Peyer's patch (tissue), 4 donors: ENCODE measurements at regions not wholly inside any gene's neighbourhood (a gene's known extent, or its start where the extent isn't known, plus 50 kb on each side); places are given as distances from the start of the nearest gene placed in this dataset.

Source experiments
- DNase-seq, 3 donors: peaks; one replicate each; pipeline ENCODE4 v3.0.0-alpha.2; 2017 to 2019
- H3K27ac ChIP-seq, 4 donors: fragments of 200-600 bp; sonication (generic); one replicate each; pipeline ENCODE4 v1.5.1; 2016 to 2019
- H3K27me3 ChIP-seq, 2 donors: fragments of 200-600 bp; sonication (generic); one replicate each; pipeline ENCODE4 v1.5.1; 2019
- H3K36me3 ChIP-seq, 3 donors: fragments of 200-600 bp; sonication (generic); one replicate each; pipeline ENCODE4 v1.5.1; 2016 to 2019
- H3K4me1 ChIP-seq, 4 donors: fragments of 200-600 bp; sonication (generic); one replicate each; pipeline ENCODE4 v1.5.1; 2016 to 2019
- H3K4me3 ChIP-seq, 4 donors: fragments of 200-600 bp; sonication (generic); 1 replicate in 3 of 4; 2 replicates in 1 of 4; pipeline ENCODE4 v1.5.1; 2016 to 2019; ENCODE audit warnings: mild to moderate bottlenecking in 1 of 4
- H3K9me3 ChIP-seq, 4 donors: fragments of 200-600 bp; sonication (generic); one replicate each; pipeline ENCODE4 v1.5.1; 2016 to 2019; ENCODE audit warnings: mild to moderate bottlenecking in 1 of 4
- POLR2A ChIP-seq, 2 donors: fragments of 450-650 bp; IDR thresholded peaks; one replicate each; pipeline ENCODE4 v1.5.1; 2017; ENCODE audit warnings: antibody characterized with exemption in 2 of 2, mild to moderate bottlenecking in 2 of 2, moderate library complexity in 2 of 2
- small RNA-seq, 2 donors: library from RNA; depleted of rRNA; stranded (forward); fragments of <200 nt; gene quantifications; one replicate each; pipeline ENCODE3, GENCODE V24; 2016
- TF ChIP-seq, protein P1 (sequence below), 6 experiments: fragments of 450-650 bp in 4 of 6; fragments of 200-600 bp in 2 of 6; sonication (generic) in 1 of 6; IDR thresholded peaks; one replicate each; pipeline ENCODE4 v1.5.1; 2017 to 2019; ENCODE audit warnings: antibody characterized with exemption in 6 of 6, mild to moderate bottlenecking in 3 of 6, moderate library complexity in 1 of 6

DNA sequence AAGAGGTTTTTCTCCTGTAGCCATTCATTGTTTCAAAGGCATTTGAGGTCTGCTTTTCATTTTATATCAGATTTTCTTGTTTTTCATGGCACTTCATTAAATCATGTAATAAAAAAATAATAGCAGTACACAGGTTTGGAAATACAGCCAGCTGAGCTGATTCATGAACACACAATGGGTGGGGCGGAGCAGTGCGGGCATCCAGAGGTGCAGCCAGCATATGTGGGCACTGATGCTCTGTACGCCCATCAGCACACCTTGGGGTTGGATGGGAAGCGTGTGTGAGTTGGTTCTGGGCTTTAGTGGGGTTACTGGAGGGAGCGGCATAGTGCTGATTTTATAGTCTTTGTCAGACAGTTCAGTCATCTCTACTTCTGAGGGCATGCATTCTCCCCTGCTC lies 54.2 kb upstream of the IRX4 start:
- Histone ChIP-seq H3K27ac (no peak overlapping the region), H3K4me3 (no peak overlapping the region), H3K36me3 (no peaks in the 10 kb centered on the region), H3K4me1 (no peaks in the 10 kb centered on the region), H3K9me3 (no peaks in the 10 kb centered on the region), H3K27me3 (no peaks in the 10 kb centered on the region)
- DNase-seq: no peak
- TF ChIP-seq, protein P1, sequence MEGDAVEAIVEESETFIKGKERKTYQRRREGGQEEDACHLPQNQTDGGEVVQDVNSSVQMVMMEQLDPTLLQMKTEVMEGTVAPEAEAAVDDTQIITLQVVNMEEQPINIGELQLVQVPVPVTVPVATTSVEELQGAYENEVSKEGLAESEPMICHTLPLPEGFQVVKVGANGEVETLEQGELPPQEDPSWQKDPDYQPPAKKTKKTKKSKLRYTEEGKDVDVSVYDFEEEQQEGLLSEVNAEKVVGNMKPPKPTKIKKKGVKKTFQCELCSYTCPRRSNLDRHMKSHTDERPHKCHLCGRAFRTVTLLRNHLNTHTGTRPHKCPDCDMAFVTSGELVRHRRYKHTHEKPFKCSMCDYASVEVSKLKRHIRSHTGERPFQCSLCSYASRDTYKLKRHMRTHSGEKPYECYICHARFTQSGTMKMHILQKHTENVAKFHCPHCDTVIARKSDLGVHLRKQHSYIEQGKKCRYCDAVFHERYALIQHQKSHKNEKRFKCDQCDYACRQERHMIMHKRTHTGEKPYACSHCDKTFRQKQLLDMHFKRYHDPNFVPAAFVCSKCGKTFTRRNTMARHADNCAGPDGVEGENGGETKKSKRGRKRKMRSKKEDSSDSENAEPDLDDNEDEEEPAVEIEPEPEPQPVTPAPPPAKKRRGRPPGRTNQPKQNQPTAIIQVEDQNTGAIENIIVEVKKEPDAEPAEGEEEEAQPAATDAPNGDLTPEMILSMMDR (IDR thresholded peaks at IDR 0.05): no peak
- no peak for TF ChIP-seq POLR2A (IDR thresholded peaks at IDR 0.05)

DNA sequence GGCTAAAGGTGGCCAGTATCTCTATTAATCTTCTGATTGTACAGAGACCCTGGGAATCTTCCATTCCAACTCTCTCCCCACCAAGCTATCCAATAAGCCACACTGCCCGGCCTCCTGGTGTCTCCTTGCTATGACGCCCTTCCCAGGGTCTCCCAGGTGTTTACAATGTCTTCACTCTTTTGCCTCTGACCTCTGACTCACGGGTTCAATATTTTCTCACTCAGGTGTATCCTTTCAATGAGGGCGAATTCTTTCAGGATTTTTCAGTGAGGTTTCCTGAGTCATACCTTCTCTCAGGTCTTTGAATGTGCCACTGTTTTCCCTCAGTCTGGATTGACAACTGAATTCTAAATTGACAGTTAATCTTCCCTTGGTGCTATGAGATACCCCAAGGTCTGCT lies 53.7 kb upstream of the IRX4 start:
- Histone ChIP-seq H3K27ac (no peak overlapping the region), H3K36me3 (no peaks in the 10 kb centered on the region), H3K4me3 (no peak overlapping the region), H3K4me1 (peaks cover 0 to 1% (median 0%) of the 10 kb centered on the region in 4 donors), H3K27me3 (peaks cover 0 to 3% of the 10 kb centered on the region in 2 donors), H3K9me3 (no peaks in the 10 kb centered on the region)
- no peak for TF ChIP-seq POLR2A (IDR thresholded peaks at IDR 0.05)
- TF ChIP-seq, protein P1 (IDR thresholded peaks at IDR 0.05): no peak
- no peak for DNase-seq

DNA sequence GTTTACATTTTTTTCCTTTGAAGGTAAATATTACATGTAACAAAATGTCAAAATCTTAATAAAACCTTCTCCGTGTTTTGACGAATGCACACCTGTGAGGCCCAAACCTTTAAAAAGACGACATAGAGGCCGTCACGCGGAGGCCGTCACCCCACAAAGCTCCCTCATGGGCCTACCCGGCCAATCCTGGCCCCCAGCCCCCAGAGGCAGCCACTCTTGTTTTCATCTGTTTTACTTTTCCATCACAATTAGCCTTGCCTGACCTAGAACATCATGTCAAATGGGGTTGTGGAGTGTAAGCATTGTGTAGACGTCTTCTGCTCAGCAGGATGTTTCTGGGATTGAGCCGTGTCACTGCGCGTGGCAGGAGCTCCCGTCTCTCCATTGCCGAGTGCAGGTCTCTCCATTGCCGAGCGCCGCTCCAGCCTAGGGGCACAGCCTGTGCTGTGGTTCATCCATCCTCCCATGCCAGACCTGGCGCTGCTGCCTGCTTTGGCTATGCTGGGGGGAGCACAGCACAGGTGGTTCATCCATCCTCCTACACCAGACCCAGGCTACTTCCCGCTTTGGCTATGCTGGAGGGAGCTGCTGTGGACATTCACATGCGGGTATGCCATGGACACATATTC lies 52.2 kb upstream of the IRX4 start:
- Histone ChIP-seq H3K27me3 (peaks cover 0 to 13% of the 10 kb centered on the region in 2 donors), H3K9me3 (peaks cover 0 to 7% (median 0%) of the 10 kb centered on the region in 4 donors), H3K4me1 (peaks cover 0 to 6% (median 0%) of the 10 kb centered on the region in 4 donors), H3K4me3 (no peak overlapping the region), H3K27ac (no peak overlapping the region), H3K36me3 (no peaks in the 10 kb centered on the region)
- no peak for DNase-seq
- TF ChIP-seq, protein P1 (IDR thresholded peaks at IDR 0.05): no peak
- TF ChIP-seq POLR2A (IDR thresholded peaks at IDR 0.05): no peak

DNA sequence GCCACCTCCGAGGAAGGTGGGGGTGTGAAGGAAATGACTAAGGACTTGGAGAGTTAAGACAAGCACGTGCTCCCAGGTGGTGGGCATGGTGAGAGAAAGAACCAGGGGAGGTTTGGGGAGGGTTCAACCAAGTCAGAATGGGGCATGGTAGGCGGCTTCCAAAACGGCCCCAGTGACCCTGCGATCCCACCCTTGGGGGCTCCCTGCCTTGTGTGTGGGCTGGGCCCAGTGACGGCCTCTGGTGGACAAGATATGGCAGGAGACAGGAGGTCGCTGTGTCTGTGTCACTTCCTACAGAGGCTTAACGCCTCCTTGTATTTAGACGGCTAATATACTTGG lies 51.3 kb upstream of the IRX4 start:
- Histone ChIP-seq H3K4me3 (no peak overlapping the region), H3K4me1 (peaks cover 0 to 6% (median 0%) of the 10 kb centered on the region in 4 donors), H3K27ac (no peak overlapping the region), H3K27me3 (peaks cover 0 to 13% of the 10 kb centered on the region in 2 donors), H3K36me3 (no peaks in the 10 kb centered on the region), H3K9me3 (peaks cover 0 to 7% (median 0%) of the 10 kb centered on the region in 4 donors)
- TF ChIP-seq, protein P1 (IDR thresholded peaks at IDR 0.05): no peak
- no peak for TF ChIP-seq POLR2A (IDR thresholded peaks at IDR 0.05)
- no peak for DNase-seq

DNA sequence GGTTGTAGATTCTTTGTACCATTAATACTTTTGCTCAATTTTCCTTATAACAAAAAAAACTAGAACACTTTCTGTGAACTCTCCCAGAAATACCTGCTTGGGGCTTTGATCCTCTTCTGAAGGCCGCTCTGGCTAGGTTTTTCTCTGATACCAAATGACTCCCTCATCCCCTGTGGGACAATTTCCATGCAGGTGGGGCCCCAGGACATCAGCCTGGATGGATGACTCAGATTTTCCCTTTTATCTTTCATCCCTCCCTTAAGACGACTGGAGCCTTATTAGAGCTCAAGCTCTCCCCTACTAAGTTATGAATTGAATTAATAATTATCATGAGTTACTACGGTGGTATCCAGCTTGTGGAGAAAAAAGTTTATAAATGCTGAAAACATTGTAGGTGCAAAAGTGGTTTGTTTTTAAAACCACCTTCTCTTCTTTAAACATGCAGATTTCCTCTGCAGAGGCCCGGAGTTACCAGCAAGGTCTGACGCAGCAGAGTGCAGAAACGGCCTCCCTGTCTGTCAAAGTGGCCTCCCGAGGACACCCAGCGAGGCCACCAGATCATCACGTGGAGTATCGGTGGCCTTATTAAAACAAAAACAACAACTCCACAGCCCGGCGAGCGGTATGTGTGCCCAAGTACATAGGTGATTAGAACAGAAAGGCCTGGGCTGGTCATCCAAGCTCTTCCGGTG lies 50.8 kb upstream of the IRX4 start:
- H3K4me3 ChIP-seq: no peak overlapping the region
- TF ChIP-seq POLR2A (IDR thresholded peaks at IDR 0.05): no peak
- TF ChIP-seq, protein P1 (IDR thresholded peaks at IDR 0.05): no peak
- no peak overlapping the region for H3K27ac ChIP-seq
- no peaks in the 10 kb centered on the region for H3K36me3 ChIP-seq
- peaks cover 0 to 7% (median 0%) of the 10 kb centered on the region in 4 donors for H3K9me3 ChIP-seq
- H3K4me1 ChIP-seq: peaks cover 0 to 6% (median 0%) of the 10 kb centered on the region in 4 donors
- H3K27me3 ChIP-seq: peaks cover 0 to 13% of the 10 kb centered on the region in 2 donors
- DNase-seq: no peak

Small RNA genes in the stretch of these regions (small RNA-seq; reads per million reads assigned to genes)
- gene AC092266.1 (0 reads per million in 2 donors), gene RF00019 (0 reads per million in 2 donors)
